Neural progenitor cell (in vitro differentiated cells): ENCODE measurements at regions not wholly inside any gene's neighbourhood (a gene's known extent, or its start where the extent isn't known, plus 50 kb on each side); places are given as distances from the start of the nearest gene placed in this dataset.

Experiments used
- DNase-seq: peaks from one replicate; pipeline ENCODE4 v3.0.0-alpha.2; 2016; ENCODE audit warnings: low spot score
- H2AFZ ChIP-seq: fragments of 200-600 bp; sonication (generic); replicated peaks from 2 replicates; pipeline ENCODE4 v1.6.1; 2016; ENCODE audit warnings: antibody characterized with exemption
- H3F3A ChIP-seq: fragments of 200-600 bp; sonication (generic); 2 replicates; pipeline ENCODE4 v1.6.1; 2016; ENCODE audit warnings: antibody characterized with exemption, low read depth
- H3K27ac ChIP-seq: fragments of 200-600 bp; sonication (generic); 2 replicates; pipeline ENCODE4 v1.5.1; 2016; ENCODE audit warnings: mild to moderate bottlenecking
- H3K27me3 ChIP-seq: fragments of 200-600 bp; sonication (generic); 2 replicates; pipeline ENCODE4 v1.6.1; 2016; ENCODE audit warnings: mild to moderate bottlenecking, moderate library complexity
- H3K36me3 ChIP-seq: fragments of 200-600 bp; sonication (generic); 2 replicates; pipeline ENCODE4 v1.5.1; 2016
- H3K4me1 ChIP-seq: fragments of 200-600 bp; sonication (generic); 2 replicates; pipeline ENCODE4 v1.6.1; 2016; ENCODE audit warnings: mixed run types
- H3K4me2 ChIP-seq: fragments of 200-600 bp; sonication (generic); 2 replicates; pipeline ENCODE4 v1.6.1; 2016
- H3K4me3 ChIP-seq: fragments of 200-600 bp; sonication (generic); 2 replicates; pipeline ENCODE4 v1.5.1; 2016
- H3K79me2 ChIP-seq: fragments of 200-600 bp; sonication (generic); 2 replicates; pipeline ENCODE4 v1.6.1; 2016; ENCODE audit warnings: low read depth
- H3K9ac ChIP-seq: fragments of 200-600 bp; sonication (generic); 2 replicates; pipeline ENCODE4 v1.6.1; 2016
- H3K9me3 ChIP-seq: fragments of 200-600 bp; sonication (generic); 2 replicates; pipeline ENCODE4 v1.5.1; 2016; ENCODE audit warnings: low read depth
- H4K20me1 ChIP-seq: fragments of 200-600 bp; sonication (generic); 2 replicates; pipeline ENCODE4 v1.6.1; 2016; ENCODE audit warnings: low read depth
- H3K27ac Mint-ChIP-seq: 3 replicates; pipeline ENCODE4 v1.8.0; 2021; ENCODE audit warnings: mixed read lengths
- H3K27me3 Mint-ChIP-seq: 2 replicates; pipeline ENCODE4 v1.8.0; 2022; ENCODE audit warnings: low read depth, mild to moderate bottlenecking, inconsistent platforms, moderate library complexity, mixed read lengths; ENCODE audit not compliant: insufficient read depth
- H3K36me3 Mint-ChIP-seq: 3 replicates; pipeline ENCODE4 v1.8.0; 2021; ENCODE audit warnings: mixed read lengths
- H3K4me1 Mint-ChIP-seq: 3 replicates; pipeline ENCODE4 v1.8.0; 2021; ENCODE audit warnings: mixed read lengths
- H3K4me3 Mint-ChIP-seq: 3 replicates; pipeline ENCODE4 v1.8.0; 2021; ENCODE audit warnings: mild to moderate bottlenecking, moderate library complexity, mixed read lengths
- H3K9me3 Mint-ChIP-seq: 3 replicates; pipeline ENCODE4 v1.8.0; 2020; ENCODE audit warnings: mixed read lengths
- CTCF ChIP-seq: fragments of 200-600 bp; sonication (generic); IDR thresholded peaks from 2 replicates; pipeline ENCODE4 v1.5.1; 2017; ENCODE audit warnings: antibody characterized with exemption, mild to moderate bottlenecking
- EZH2 ChIP-seq: fragments of 200-600 bp; sonication (generic); IDR thresholded peaks from 2 replicates; pipeline ENCODE4 v1.6.1; 2017; ENCODE audit warnings: antibody characterized with exemption, mild to moderate bottlenecking, moderate library complexity
- EZH2phosphoT487 ChIP-seq: fragments of 200-600 bp; sonication (generic); IDR thresholded peaks from 2 replicates; pipeline ENCODE4 v1.6.1; 2017; ENCODE audit warnings: antibody characterized with exemption

- Histone ChIP-seq H3K79me2 (no peaks in the 10 kb centered on the region), H3K9me3 (peaks cover 8% of the 10 kb centered on the region), H3K27me3 (no peaks in the 10 kb centered on the region), H3F3A (no peaks in the 10 kb centered on the region), H2AFZ (no peak overlapping the region), H3K4me2 (no peak overlapping the region), H3K9ac (no peak overlapping the region), H3K36me3 (peaks cover 9% of the 10 kb centered on the region), H4K20me1 (no peaks in the 10 kb centered on the region), H3K27ac (no peak overlapping the region), H3K4me3 (no peak overlapping the region), H3K4me1 (no peaks in the 10 kb centered on the region)
- H3K27me3 Mint-ChIP-seq, result peaks cover 5% of the 10 kb centered on the region
- no peak for DNase-seq
- peaks cover 12% of the 10 kb centered on the region for H3K9me3 Mint-ChIP-seq
- H3K27ac Mint-ChIP-seq, result no peak overlapping the region
- H3K36me3 Mint-ChIP-seq, result peaks cover 17% of the 10 kb centered on the region
- H3K4me1 Mint-ChIP-seq, result no peaks in the 10 kb centered on the region
- H3K4me3 Mint-ChIP-seq, result no peak overlapping the region
- TF ChIP-seq EZH2phosphoT487 (no peak), EZH2 (no peak), CTCF (no peak)
Measured at GRCh38 chr11:34816698-34817213, 99.4 kb downstream of the APIP start.

GRCh38 chr11:34812905-34813576 lies 103.1 kb downstream of the APIP start:
- no peak overlapping the region for H3K4me3 ChIP-seq
- peaks cover 5% of the 10 kb centered on the region for H3K27me3 Mint-ChIP-seq
- H2AFZ ChIP-seq, result no peak overlapping the region
- DNase-seq, result no peak
- peaks cover 14% of the 10 kb centered on the region for H3K9me3 Mint-ChIP-seq
- no peaks in the 10 kb centered on the region for H4K20me1 ChIP-seq
- no peak overlapping the region for H3K4me3 Mint-ChIP-seq
- no peak for TF ChIP-seq CTCF
- no peak for TF ChIP-seq EZH2phosphoT487
- TF ChIP-seq EZH2, result no peak
- no peaks in the 10 kb centered on the region for H3F3A ChIP-seq
- no peak overlapping the region for H3K4me2 ChIP-seq
- H3K4me1 Mint-ChIP-seq, result no peaks in the 10 kb centered on the region
- H3K4me1 ChIP-seq, result no peaks in the 10 kb centered on the region
- no peaks in the 10 kb centered on the region for H3K79me2 ChIP-seq
- no peak overlapping the region for H3K27ac Mint-ChIP-seq
- no peak overlapping the region for H3K9ac ChIP-seq
- H3K36me3 Mint-ChIP-seq, result peaks cover 15% of the 10 kb centered on the region
- no peaks in the 10 kb centered on the region for H3K27me3 ChIP-seq
- H3K9me3 ChIP-seq, result peaks cover 8% of the 10 kb centered on the region
- H3K36me3 ChIP-seq, result peaks cover 9% of the 10 kb centered on the region
- no peak overlapping the region for H3K27ac ChIP-seq

DNA sequence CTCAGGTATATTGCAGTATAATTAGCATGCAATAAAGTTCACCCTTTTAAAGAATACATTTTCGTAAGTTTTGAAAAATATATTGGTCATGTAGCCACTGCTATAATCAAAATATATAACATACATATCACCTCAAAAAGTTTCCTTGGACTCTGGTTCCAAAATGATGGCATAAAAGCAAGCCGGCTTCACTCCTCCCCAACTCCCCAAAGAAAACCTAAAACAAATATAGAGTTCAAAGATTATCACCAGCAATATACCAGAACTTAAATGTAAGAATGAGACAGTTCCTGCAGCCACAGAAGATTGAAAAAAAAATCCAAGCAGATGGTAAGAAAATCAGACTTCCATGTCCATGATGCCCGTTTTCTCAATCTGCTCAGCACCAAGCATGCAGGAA lies 104.3 kb downstream of the APIP start:
- no peak for TF ChIP-seq EZH2
- TF ChIP-seq EZH2phosphoT487, result no peak
- no peak for TF ChIP-seq CTCF
- Histone ChIP-seq H3K27ac (no peak overlapping the region), H3K4me3 (no peak overlapping the region), H2AFZ (no peak overlapping the region), H3K4me1 (no peaks in the 10 kb centered on the region), H3K36me3 (peaks cover 9% of the 10 kb centered on the region), H3K9me3 (peaks cover 8% of the 10 kb centered on the region), H3K27me3 (no peaks in the 10 kb centered on the region), H3K4me2 (no peak overlapping the region), H3F3A (no peaks in the 10 kb centered on the region), H3K79me2 (no peaks in the 10 kb centered on the region), H3K9ac (no peak overlapping the region), H4K20me1 (no peaks in the 10 kb centered on the region)
- Mint-ChIP-seq H3K9me3 (peaks cover 14% of the 10 kb centered on the region), H3K4me3 (no peak overlapping the region), H3K36me3 (peaks cover 15% of the 10 kb centered on the region), H3K27me3 (peaks cover 5% of the 10 kb centered on the region), H3K4me1 (no peaks in the 10 kb centered on the region), H3K27ac (no peak overlapping the region)
- DNase-seq, result no peak
